GM12865 (cell line): ENCODE measurements at regions not wholly inside any gene's neighbourhood (a gene's known extent, or its start where the extent isn't known, plus 50 kb on each side); places are given as distances from the start of the nearest gene placed in this dataset.

Experiments
- DNase-seq: peaks from one replicate; pipeline ENCODE4 v3.0.0; 2010; ENCODE audit warnings: low read depth
- H3K4me3 ChIP-seq: 2 replicates; pipeline ENCODE4 v1.5.1; 2011; ENCODE audit warnings: mild to moderate bottlenecking, low read depth, low read length, control low read depth
- CTCF ChIP-seq: IDR thresholded peaks from 2 replicates; pipeline ENCODE4 v1.5.1; 2011; ENCODE audit warnings: low read length, control low read depth, low read depth, inconsistent platforms; ENCODE audit not compliant: insufficient read depth; ENCODE audit errors: missing control alignments

GRCh38 chr17:68179236-68179925 lies 68.5 kb upstream of the AMZ2 start:
- DNase-seq, result no peak
- no peak for TF ChIP-seq CTCF
- H3K4me3 ChIP-seq, result no peak overlapping the region

GRCh38 chr17:68179926-68180285 lies 67.9 kb upstream of the AMZ2 start:
- no peak overlapping the region for H3K4me3 ChIP-seq
- TF ChIP-seq CTCF, result no peak
- no peak for DNase-seq

GRCh38 chr17:68182011-68182306 lies 65.9 kb upstream of the AMZ2 start:
- peak overlapping the region; percentile 45 for H3K4me3 ChIP-seq
- TF ChIP-seq CTCF, result no peak
- DNase-seq, result peak; percentile 76

- H3K4me3 ChIP-seq, result peak overlapping the region; percentile 37
- peak; percentile 80 for DNase-seq
- no peak for TF ChIP-seq CTCF
These were observed 64.8 kb upstream of the AMZ2 start for GRCh38 chr17:68182940-68183551.

GRCh38 chr17:68184141-68184571 lies 63.7 kb upstream of the AMZ2 start:
- TF ChIP-seq CTCF, result no peak
- H3K4me3 ChIP-seq, result peak overlapping the region; percentile 4; the same call in 1 of the 2 replicates
- DNase-seq, result no peak

GRCh38 chr17:68184816-68185436 lies 62.9 kb upstream of the AMZ2 start:
- no peak for TF ChIP-seq CTCF
- peak; percentile 73 for DNase-seq
- peak overlapping the region; percentile 4; the same call in 1 of the 2 replicates for H3K4me3 ChIP-seq
